LNCaP clone FGC (cell line): ENCODE measurements at regions not wholly inside any gene's neighbourhood (a gene's known extent, or its start where the extent isn't known, plus 50 kb on each side); places are given as distances from the start of the nearest gene placed in this dataset.

Source experiments
- DNase-seq: peaks from one replicate; pipeline ENCODE4 v3.0.0-alpha.2; 2011; ENCODE audit warnings: low read depth
- H3K4me3 ChIP-seq: 2 replicates; pipeline ENCODE4 v1.5.1; 2011; ENCODE audit warnings: mild to moderate bottlenecking, low read depth, low read length, control low read depth
- CTCF ChIP-seq: IDR thresholded peaks from 2 replicates; pipeline ENCODE4 v1.5.1; 2012; ENCODE audit warnings: mild to moderate bottlenecking; ENCODE audit not compliant: control insufficient read depth, insufficient read depth; ENCODE audit errors: extremely low read depth

GRCh38 chr5:154115291-154115690 lies 75.2 kb upstream of the GALNT10 start:
- DNase-seq, result no peak
- no peak for TF ChIP-seq CTCF
- no peak overlapping the region for H3K4me3 ChIP-seq

- H3K4me3 ChIP-seq, result no peak overlapping the region
- no peak for TF ChIP-seq CTCF
- no peak for DNase-seq
Measured at GRCh38 chr5:154117050-154117449, 73.5 kb upstream of the GALNT10 start.

GRCh38 chr5:154117930-154118329 lies 72.6 kb upstream of the GALNT10 start:
- TF ChIP-seq CTCF, result no peak
- H3K4me3 ChIP-seq, result no peak overlapping the region
- DNase-seq, result no peak

- no peak for DNase-seq
- TF ChIP-seq CTCF, result no peak
- H3K4me3 ChIP-seq, result no peak overlapping the region
Measured at GRCh38 chr5:154118385-154118784, 72.1 kb upstream of the GALNT10 start.

GRCh38 chr5:154118893-154119336 lies 71.6 kb upstream of the GALNT10 start:
- TF ChIP-seq CTCF, result peak; percentile 17; the same call in 1 of the 2 replicates
- peak; percentile 70 for DNase-seq
- H3K4me3 ChIP-seq, result no peak overlapping the region

GRCh38 chr5:154129013-154129412 lies 61.5 kb upstream of the GALNT10 start:
- TF ChIP-seq CTCF, result no peak
- no peak for DNase-seq
- H3K4me3 ChIP-seq, result no peak overlapping the region

GRCh38 chr5:154129921-154130320 lies 60.6 kb upstream of the GALNT10 start:
- no peak for TF ChIP-seq CTCF
- no peak overlapping the region for H3K4me3 ChIP-seq

More at GRCh38 chr5:154129921-154130320, 60.6 kb upstream of the GALNT10 start:
- DNase-seq, result no peak
